ENCODE measurements at regions not wholly inside any gene's neighbourhood (a gene's known extent, or its start where the extent isn't known, plus 50 kb on each side); places are given as distances from the start of the nearest gene placed in this dataset.

- H4K20me1 ChIP-seq = no peaks in the 10 kb centered on the region
Observed at GRCh38 chr2:82320296-82320695, 2015.7 kb upstream of the LRRTM1 start.

DNA sequence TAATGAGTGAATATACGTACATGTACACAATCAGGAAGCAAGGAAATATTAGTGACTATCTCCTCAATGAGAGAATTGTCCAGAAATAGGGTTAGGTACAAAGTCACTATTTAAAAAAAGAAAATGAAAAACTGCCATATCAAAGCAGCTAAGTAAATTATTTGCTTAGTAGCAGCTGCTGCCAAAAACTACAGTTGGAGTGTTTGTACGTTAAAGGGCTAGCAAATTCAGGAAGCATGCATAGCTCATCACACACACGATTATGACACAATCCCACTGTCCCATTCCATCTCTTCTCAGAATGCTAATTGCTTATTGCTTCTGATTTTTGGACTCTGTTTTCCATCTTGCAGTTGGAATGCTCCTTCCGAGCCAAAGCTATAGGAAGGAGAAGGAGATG is 2012.5 kb upstream of the LRRTM1 start:
- no peaks in the 10 kb centered on the region for H4K20me1 ChIP-seq
- H3K4me3 ChIP-seq = no peak overlapping the region
- H3K9ac ChIP-seq = no peak overlapping the region
- no peak overlapping the region for H3K4me2 ChIP-seq
- no peaks in the 10 kb centered on the region for H3K9me3 ChIP-seq
- H3K36me3 ChIP-seq = no peaks in the 10 kb centered on the region
- no peaks in the 10 kb centered on the region for H3K4me1 ChIP-seq
- no peak for TF ChIP-seq Cebpa-rat (IDR thresholded peaks at IDR 0.05)
- no peak overlapping the region for H3K27ac ChIP-seq
- no peaks in the 10 kb centered on the region for H3K27me3 ChIP-seq

More at GRCh38 chr2:82320296-82320695, 2015.7 kb upstream of the LRRTM1 start:
- no peaks in the 10 kb centered on the region for H3K36me3 ChIP-seq
- no peak for TF ChIP-seq Cebpa-rat (IDR thresholded peaks at IDR 0.05)
- H3K4me1 ChIP-seq = no peaks in the 10 kb centered on the region
- no peak overlapping the region for H3K4me2 ChIP-seq
- H3K27ac ChIP-seq = no peak overlapping the region
- no peak overlapping the region for H3K4me3 ChIP-seq
- H3K9me3 ChIP-seq = no peaks in the 10 kb centered on the region; the same call in 1 of the 2 replicates
- no peaks in the 10 kb centered on the region for H3K27me3 ChIP-seq
- no peak overlapping the region for H3K9ac ChIP-seq

DNA sequence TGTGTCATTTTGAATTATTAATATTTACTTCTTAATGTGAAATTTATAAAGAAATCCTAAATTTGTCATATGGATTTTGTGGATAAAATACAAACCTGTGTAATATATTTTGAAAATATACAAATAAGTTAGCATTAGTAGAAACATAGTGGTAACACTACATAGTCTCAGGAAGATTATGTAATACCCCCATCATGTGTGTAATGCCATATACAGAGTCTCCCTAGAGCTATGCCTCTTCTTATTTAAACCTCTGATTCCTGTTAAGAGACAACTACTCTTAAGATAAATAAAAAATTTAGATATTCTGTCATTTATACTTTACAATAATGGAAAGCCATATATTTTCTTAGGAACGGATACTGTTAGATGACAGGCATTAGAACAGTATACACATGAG is 2012.0 kb upstream of the LRRTM1 start:
- Histone ChIP-seq H3K36me3 (no peaks in the 10 kb centered on the region), H3K4me2 (no peak overlapping the region), H3K4me1 (no peaks in the 10 kb centered on the region), H3K9ac (no peak overlapping the region), H4K20me1 (no peaks in the 10 kb centered on the region), H3K9me3 (no peaks in the 10 kb centered on the region), H3K27me3 (no peaks in the 10 kb centered on the region), H3K4me3 (no peak overlapping the region), H3K27ac (no peak overlapping the region)
- no peak for TF ChIP-seq Cebpa-rat (IDR thresholded peaks at IDR 0.05)

- no peak for TF ChIP-seq Cebpa-rat (IDR thresholded peaks at IDR 0.05)
- Histone ChIP-seq H4K20me1 (no peaks in the 10 kb centered on the region), H3K4me3 (no peak overlapping the region), H3K27me3 (no peaks in the 10 kb centered on the region), H3K27ac (no peak overlapping the region), H3K9me3 (no peaks in the 10 kb centered on the region), H3K36me3 (no peaks in the 10 kb centered on the region), H3K9ac (no peak overlapping the region), H3K4me1 (no peaks in the 10 kb centered on the region), H3K4me2 (no peak overlapping the region)
Observed at GRCh38 chr2:82314836-82315472, 2010.4 kb upstream of the LRRTM1 start.

DNA sequence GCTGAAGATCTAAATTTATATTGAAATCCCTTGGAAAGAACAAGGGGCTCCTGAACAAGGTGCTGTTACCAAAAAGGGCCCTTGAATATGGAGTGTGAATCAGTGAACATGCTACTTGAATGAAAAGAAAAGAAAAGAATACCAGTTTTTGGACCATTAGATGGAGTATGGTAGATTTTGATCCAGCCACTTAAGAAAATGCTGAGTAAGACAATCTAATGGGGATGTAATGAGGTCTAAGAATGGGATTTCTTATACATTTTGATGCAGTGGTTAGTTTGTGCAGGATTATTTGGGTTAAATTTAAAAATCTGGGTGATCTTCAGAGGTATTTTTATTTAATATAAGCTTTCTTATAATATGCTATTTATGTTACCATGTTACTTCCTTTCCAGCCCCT is 2003.0 kb upstream of the LRRTM1 start:
- Histone ChIP-seq H3K36me3 (no peaks in the 10 kb centered on the region), H4K20me1 (no peaks in the 10 kb centered on the region), H3K27me3 (no peaks in the 10 kb centered on the region), H3K4me2 (no peak overlapping the region), H3K9me3 (no peaks in the 10 kb centered on the region), H3K4me3 (no peak overlapping the region), H3K9ac (no peak overlapping the region), H3K27ac (no peak overlapping the region), H3K4me1 (no peaks in the 10 kb centered on the region)
- no peak for TF ChIP-seq Cebpa-rat (IDR thresholded peaks at IDR 0.05)

DNA sequence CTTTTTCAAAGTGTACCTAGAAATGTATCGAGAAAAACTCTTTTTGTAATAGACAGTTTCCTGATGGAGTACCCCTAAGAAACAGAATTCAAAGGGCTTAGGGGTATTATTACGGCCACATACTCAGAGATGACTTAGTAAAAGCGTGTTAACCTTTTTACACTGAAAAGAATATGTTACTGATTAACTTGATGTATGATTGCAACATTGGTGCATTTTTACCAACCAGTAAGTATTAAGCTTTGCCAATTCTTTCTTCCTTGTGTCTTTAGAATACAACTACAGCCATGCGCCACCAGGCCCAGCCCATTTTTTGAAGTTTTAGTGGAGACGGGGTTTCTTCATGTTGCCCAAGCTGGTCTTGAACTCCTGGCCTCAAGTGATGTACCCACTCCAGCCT is 1997.0 kb upstream of the LRRTM1 start:
- Histone ChIP-seq H3K4me1 (no peaks in the 10 kb centered on the region), H3K9ac (no peak overlapping the region), H4K20me1 (no peaks in the 10 kb centered on the region), H3K4me3 (no peak overlapping the region), H3K27me3 (no peaks in the 10 kb centered on the region), H3K4me2 (no peak overlapping the region), H3K27ac (no peak overlapping the region), H3K9me3 (no peaks in the 10 kb centered on the region), H3K36me3 (no peaks in the 10 kb centered on the region)
- TF ChIP-seq Cebpa-rat (IDR thresholded peaks at IDR 0.05) = no peak

GRCh38 chr2:82289446-82289845 is 1984.9 kb upstream of the LRRTM1 start:
- Histone ChIP-seq H3K9me3 (no peaks in the 10 kb centered on the region), H3K4me3 (no peak overlapping the region), H3K27me3 (no peaks in the 10 kb centered on the region), H3K36me3 (no peaks in the 10 kb centered on the region), H3K4me1 (no peaks in the 10 kb centered on the region), H3K27ac (no peak overlapping the region), H3K4me2 (no peak overlapping the region), H4K20me1 (no peaks in the 10 kb centered on the region), H3K9ac (no peak overlapping the region)
- TF ChIP-seq Cebpa-rat (IDR thresholded peaks at IDR 0.05) = no peak

DNA sequence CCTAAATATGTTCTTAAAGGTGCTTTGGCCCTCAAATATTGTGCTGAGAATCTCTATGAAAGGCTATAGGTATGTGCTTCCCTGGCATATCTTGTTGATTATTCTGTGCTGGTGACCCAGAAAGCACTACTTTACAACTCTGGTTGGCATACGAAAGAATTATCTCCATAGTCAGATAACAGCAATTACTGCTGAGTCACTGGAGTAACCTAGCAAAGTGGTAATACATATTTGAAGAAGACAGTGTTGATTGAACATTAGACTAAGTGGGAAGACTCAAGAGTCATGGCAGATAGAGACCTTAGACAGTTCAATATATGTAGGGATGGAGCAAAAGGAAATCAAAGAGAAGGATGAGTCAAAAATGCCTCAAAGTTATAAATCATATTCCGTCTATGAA is 1978.5 kb upstream of the LRRTM1 start:
- no peak overlapping the region for H3K4me3 ChIP-seq
- H3K9ac ChIP-seq = no peak overlapping the region
- no peaks in the 10 kb centered on the region for H3K27me3 ChIP-seq
- no peak overlapping the region for H3K27ac ChIP-seq
- no peaks in the 10 kb centered on the region for H3K36me3 ChIP-seq
- H3K4me1 ChIP-seq = no peaks in the 10 kb centered on the region
- no peaks in the 10 kb centered on the region for H3K9me3 ChIP-seq
- no peak overlapping the region for H3K4me2 ChIP-seq
- H4K20me1 ChIP-seq = no peaks in the 10 kb centered on the region
- no peak for TF ChIP-seq Cebpa-rat (IDR thresholded peaks at IDR 0.05)

DNA sequence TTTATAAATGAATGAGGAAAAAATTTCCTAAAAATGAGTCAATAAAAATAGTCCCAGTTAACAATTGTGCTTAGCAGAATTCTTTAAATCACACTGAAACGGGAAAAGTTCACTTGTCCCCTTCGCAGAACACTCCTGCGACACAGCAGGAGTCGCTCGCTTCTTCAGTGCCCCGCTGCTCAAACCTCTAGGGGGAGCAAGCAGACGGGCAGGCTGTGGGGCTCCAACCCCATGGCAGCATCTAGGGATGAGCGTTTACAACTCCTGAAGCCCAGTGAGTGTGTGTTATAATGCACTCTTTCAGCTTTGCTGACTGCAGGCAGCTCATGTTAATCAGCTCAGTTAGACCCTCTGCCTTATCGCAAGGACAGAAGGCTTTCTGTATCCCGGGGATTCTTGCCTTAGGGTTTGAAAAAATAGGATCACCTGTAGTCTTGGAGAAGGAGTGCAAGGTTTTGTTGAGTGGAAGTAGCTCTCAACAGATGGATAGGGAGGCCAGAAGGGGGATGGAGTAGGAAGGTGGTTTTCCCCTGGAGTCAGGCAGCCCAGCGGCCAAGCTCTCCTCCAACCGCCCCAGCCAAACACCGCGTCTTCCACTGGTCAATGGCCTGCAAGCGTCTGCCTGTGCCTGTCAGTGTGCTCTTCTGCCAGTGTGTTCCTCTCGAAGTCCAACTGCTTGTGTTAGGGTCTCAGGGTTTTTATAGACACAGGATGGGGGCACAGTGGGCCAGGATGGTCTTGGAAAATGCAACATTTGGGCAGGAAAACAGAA is 1977.7 kb upstream of the LRRTM1 start:
- Histone ChIP-seq H4K20me1 (no peaks in the 10 kb centered on the region), H3K9ac (no peak overlapping the region), H3K4me3 (no peak overlapping the region), H3K36me3 (no peaks in the 10 kb centered on the region), H3K9me3 (no peaks in the 10 kb centered on the region), H3K4me2 (no peak overlapping the region), H3K27me3 (no peaks in the 10 kb centered on the region), H3K27ac (no peak overlapping the region), H3K4me1 (no peaks in the 10 kb centered on the region)
- no peak for TF ChIP-seq Cebpa-rat (IDR thresholded peaks at IDR 0.05)

GRCh38 chr2:82279367-82279766 is 1974.8 kb upstream of the LRRTM1 start:
- no peak overlapping the region for H3K27ac ChIP-seq
- TF ChIP-seq Cebpa-rat (IDR thresholded peaks at IDR 0.05) = no peak

More at GRCh38 chr2:82279367-82279766, 1974.8 kb upstream of the LRRTM1 start:
- no peaks in the 10 kb centered on the region for H3K4me1 ChIP-seq
- no peaks in the 10 kb centered on the region for H3K27me3 ChIP-seq
- no peak overlapping the region for H3K9ac ChIP-seq
- H3K9me3 ChIP-seq = no peaks in the 10 kb centered on the region
- no peak overlapping the region for H3K4me2 ChIP-seq
- H4K20me1 ChIP-seq = no peaks in the 10 kb centered on the region
- H3K4me3 ChIP-seq = no peak overlapping the region
- H3K36me3 ChIP-seq = no peaks in the 10 kb centered on the region
